SU-DHL-6 (cell line): ENCODE measurements at regions not wholly inside any gene's neighbourhood (a gene's known extent, or its start where the extent isn't known, plus 50 kb on each side); places are given as distances from the start of the nearest gene placed in this dataset.
"Not testable (repeated sequence)": the region's sequence is repeated elsewhere in the genome, so short reads cannot be mapped to it uniquely, and the experiment has no call there.

Experiments
- H2AFZ ChIP-seq: fragments of 200-600 bp; sonication (generic); 2 replicates; pipeline ENCODE4 v1.6.1; 2014; ENCODE audit warnings: low read depth, mild to moderate bottlenecking, moderate library complexity, mixed read lengths, antibody characterized with exemption, low read length; ENCODE audit not compliant: severe bottlenecking
- H3F3A ChIP-seq: fragments of 200-600 bp; shearing (Covaris generic); 2 replicates; pipeline ENCODE4 v1.6.0; 2016; ENCODE audit warnings: antibody characterized with exemption, mild to moderate bottlenecking; ENCODE audit not compliant: insufficient read depth
- H3K27ac ChIP-seq: fragments of 200-600 bp; sonication (generic); 2 replicates; pipeline ENCODE4 v1.5.1; 2016; ENCODE audit warnings: low read depth, mild to moderate bottlenecking, low read length, moderate library complexity, mixed read lengths
- H3K27me3 ChIP-seq: fragments of 200-600 bp; sonication (generic), shearing (Covaris generic); 2 replicates; pipeline ENCODE4 v1.6.0; 2014; ENCODE audit warnings: mild to moderate bottlenecking, low read length
- H3K36me3 ChIP-seq: fragments of 200-600 bp; sonication (generic); 2 replicates; pipeline ENCODE4 v1.6.1; 2014; ENCODE audit warnings: mild to moderate bottlenecking, low read length, mixed read lengths
- H3K4me2 ChIP-seq: fragments of 300-600, 200-600 bp; shearing (Covaris generic), sonication (generic); 2 replicates; pipeline ENCODE4 v1.6.0; 2014; ENCODE audit warnings: low read length, low read depth, mild to moderate bottlenecking; ENCODE audit not compliant: poor library complexity, severe bottlenecking
- H3K4me3 ChIP-seq: fragments of 200-600 bp; sonication (generic); 2 replicates; pipeline ENCODE4 v1.5.1; 2014; ENCODE audit warnings: antibody characterized with exemption, low read length, mild to moderate bottlenecking, mixed read lengths; ENCODE audit not compliant: insufficient read depth, poor library complexity, severe bottlenecking
- H3K79me2 ChIP-seq: fragments of 200-600 bp; sonication (generic); 2 replicates; pipeline ENCODE4 v1.6.1; 2014; ENCODE audit warnings: mild to moderate bottlenecking, low read length, moderate library complexity; ENCODE audit not compliant: insufficient read depth
- H3K9ac ChIP-seq: fragments of 200-600 bp; sonication (generic); 2 replicates; pipeline ENCODE4 v1.7.0; 2014; ENCODE audit warnings: mild to moderate bottlenecking, low read length
- H3K9me2 ChIP-seq: fragments of 200-600 bp; sonication (generic); replicated peaks from 2 replicates; pipeline ENCODE4 v1.6.1; 2014; ENCODE audit warnings: low read length; ENCODE audit not compliant: insufficient read depth
- H3K9me3 ChIP-seq: fragments of 200-600 bp; sonication (generic); 2 replicates; pipeline ENCODE4 v1.6.1; 2014; ENCODE audit warnings: low read length, mixed read lengths; ENCODE audit not compliant: insufficient read depth
- H4K20me1 ChIP-seq: fragments of 200-600 bp; sonication (generic); 2 replicates; pipeline ENCODE4 v1.6.1; 2014; ENCODE audit warnings: low read depth, mild to moderate bottlenecking, antibody characterized with exemption, low read length, moderate library complexity, mixed read lengths
- CTCF ChIP-seq: fragments of 200-600 bp; sonication (generic); IDR thresholded peaks from one replicate; pipeline ENCODE4 v1.5.1; 2017; ENCODE audit warnings: antibody characterized with exemption, mild to moderate bottlenecking, low read length, moderate library complexity; ENCODE audit not compliant: insufficient read depth, poor library complexity, severe bottlenecking
- EZH2phosphoT487 ChIP-seq: fragments of 200-600 bp; sonication (generic), shearing (Covaris generic); conservative IDR thresholded peaks from 2 replicates; pipeline ENCODE4 v1.6.1; 2018; ENCODE audit warnings: mild to moderate bottlenecking, antibody characterized with exemption, low read length, moderate library complexity, mixed read lengths

GRCh38 chr21:36265431-36265830 is 54.6 kb upstream of the MORC3 start:
- H3K79me2 ChIP-seq, result no peaks in the 10 kb centered on the region
- no peak overlapping the region for H3K4me2 ChIP-seq
- H2AFZ ChIP-seq, result no peak overlapping the region
- H3K27me3 ChIP-seq, result no peaks in the 10 kb centered on the region
- TF ChIP-seq CTCF (no peak), EZH2phosphoT487 (no peak)
- H3K9me2 ChIP-seq, result no peaks in the 10 kb centered on the region
- no peak overlapping the region for H3K4me3 ChIP-seq
- H3K9me3 ChIP-seq, result no peaks in the 10 kb centered on the region
- H3K9ac ChIP-seq, result no peak overlapping the region
- no peaks in the 10 kb centered on the region for H3F3A ChIP-seq
- H3K27ac ChIP-seq, result no peak overlapping the region
- no peaks in the 10 kb centered on the region for H4K20me1 ChIP-seq
- H3K36me3 ChIP-seq, result no peaks in the 10 kb centered on the region

GRCh38 chr21:36267828-36268227 is 52.2 kb upstream of the MORC3 start:
- H3K27ac ChIP-seq, H4K20me1 ChIP-seq, H3K4me2 ChIP-seq, H3K79me2 ChIP-seq, H3K9me3 ChIP-seq, H3K27me3 ChIP-seq, H3K9ac ChIP-seq, H3F3A ChIP-seq, H2AFZ ChIP-seq, H3K36me3 ChIP-seq, H3K9me2 ChIP-seq, H3K4me3 ChIP-seq: not testable (repeated sequence)

- H3K27me3 ChIP-seq, H3K9me2 ChIP-seq, H2AFZ ChIP-seq, H3K36me3 ChIP-seq, H3K4me2 ChIP-seq, H4K20me1 ChIP-seq, H3K27ac ChIP-seq, H3K9me3 ChIP-seq, H3K79me2 ChIP-seq, H3K9ac ChIP-seq, H3F3A ChIP-seq, H3K4me3 ChIP-seq: not testable (repeated sequence)
Measured at GRCh38 chr21:36268264-36268663, 51.7 kb upstream of the MORC3 start.
